ENCODE measurements at regions not wholly inside any gene's neighbourhood (a gene's known extent, or its start where the extent isn't known, plus 50 kb on each side); places are given as distances from the start of the nearest gene placed in this dataset.

GRCh38 chr18:38663682-38664081 lies 1098.1 kb upstream of the CELF4 start:
- no peak for TF ChIP-seq FOXA1 (IDR thresholded peaks at IDR 0.05)
- TF ChIP-seq TARDBP (IDR thresholded peaks at IDR 0.05): no peak
- TF ChIP-seq ELF4 (IDR thresholded peaks at IDR 0.05): no peak
- TF ChIP-seq SP1 (IDR thresholded peaks at IDR 0.05): no peak
- no peak for TF ChIP-seq FOXK2 (IDR thresholded peaks at IDR 0.05)
- no peak for TF ChIP-seq ARNT (IDR thresholded peaks at IDR 0.05)
- TF ChIP-seq PKNOX1 (IDR thresholded peaks at IDR 0.05): no peak
- no peak for TF ChIP-seq BHLHE40 (IDR thresholded peaks at IDR 0.05; ENCODE audit: borderline replicate concordance)

Data from HEK293T (cell line).